ENCODE measurements at regions not wholly inside any gene's neighbourhood (a gene's known extent, or its start where the extent isn't known, plus 50 kb on each side); places are given as distances from the start of the nearest gene placed in this dataset.
A peak's percentile ranks its signal among the peaks of the same experiment; 100 is the strongest.

DNA sequence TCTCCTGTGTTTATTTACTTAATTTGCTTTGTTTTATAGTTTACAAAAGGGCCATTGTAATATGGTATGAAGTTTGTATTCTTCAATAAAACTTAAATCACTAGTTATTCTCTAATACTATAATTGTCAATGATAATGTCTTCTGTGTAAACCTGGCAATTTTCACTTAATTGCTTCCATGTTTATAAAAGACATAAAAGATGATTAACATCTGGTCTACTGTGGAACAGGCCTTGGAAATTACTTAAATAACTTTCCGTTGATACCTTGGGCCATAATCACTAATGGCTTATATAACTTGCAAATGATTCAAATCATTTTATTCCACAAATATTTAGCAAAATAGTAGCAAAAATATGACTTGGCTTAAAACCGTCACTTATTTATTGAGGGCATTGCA lies 743.8 kb downstream of the DSC3 start:
- TF ChIP-seq, protein P1, sequence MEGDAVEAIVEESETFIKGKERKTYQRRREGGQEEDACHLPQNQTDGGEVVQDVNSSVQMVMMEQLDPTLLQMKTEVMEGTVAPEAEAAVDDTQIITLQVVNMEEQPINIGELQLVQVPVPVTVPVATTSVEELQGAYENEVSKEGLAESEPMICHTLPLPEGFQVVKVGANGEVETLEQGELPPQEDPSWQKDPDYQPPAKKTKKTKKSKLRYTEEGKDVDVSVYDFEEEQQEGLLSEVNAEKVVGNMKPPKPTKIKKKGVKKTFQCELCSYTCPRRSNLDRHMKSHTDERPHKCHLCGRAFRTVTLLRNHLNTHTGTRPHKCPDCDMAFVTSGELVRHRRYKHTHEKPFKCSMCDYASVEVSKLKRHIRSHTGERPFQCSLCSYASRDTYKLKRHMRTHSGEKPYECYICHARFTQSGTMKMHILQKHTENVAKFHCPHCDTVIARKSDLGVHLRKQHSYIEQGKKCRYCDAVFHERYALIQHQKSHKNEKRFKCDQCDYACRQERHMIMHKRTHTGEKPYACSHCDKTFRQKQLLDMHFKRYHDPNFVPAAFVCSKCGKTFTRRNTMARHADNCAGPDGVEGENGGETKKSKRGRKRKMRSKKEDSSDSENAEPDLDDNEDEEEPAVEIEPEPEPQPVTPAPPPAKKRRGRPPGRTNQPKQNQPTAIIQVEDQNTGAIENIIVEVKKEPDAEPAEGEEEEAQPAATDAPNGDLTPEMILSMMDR (IDR thresholded peaks at IDR 0.05; ENCODE audit: borderline replicate concordance): no peak
- intact Hi-C loops (cut with micrococcal nuclease): no loop called here

DNA sequence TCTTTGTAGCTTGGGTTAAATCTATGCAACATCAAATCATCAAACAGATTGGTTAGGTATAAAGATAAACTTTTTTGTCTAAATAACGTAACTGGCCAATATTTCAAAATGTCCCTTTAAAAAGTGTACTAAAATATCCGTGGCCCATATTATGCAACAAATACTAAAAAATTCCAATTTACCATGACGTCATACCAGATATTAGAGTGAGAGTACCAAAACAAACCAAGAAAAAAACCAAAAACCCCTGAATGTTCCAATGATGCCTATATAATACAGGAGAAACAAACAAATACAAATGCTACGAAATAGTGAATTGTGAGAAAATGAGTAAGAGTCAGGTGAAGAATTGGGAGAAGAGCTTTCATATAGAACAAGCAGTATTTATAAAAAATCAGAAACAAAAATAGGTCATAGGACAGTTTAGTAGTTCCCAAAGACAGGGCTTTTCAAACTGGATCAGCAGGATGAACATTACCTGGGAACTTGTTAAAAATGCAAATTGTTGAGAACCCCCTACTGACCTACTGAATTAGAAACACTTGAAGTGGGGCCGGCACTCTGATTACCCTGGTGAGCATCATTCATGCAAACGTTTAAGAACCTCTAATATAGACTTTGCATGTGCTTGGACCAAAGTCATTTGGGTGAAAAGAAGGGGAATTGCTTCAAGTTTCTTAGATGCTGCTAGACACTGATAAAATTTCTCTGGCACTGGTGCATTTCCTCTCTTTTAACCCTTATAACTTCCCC lies 753.7 kb downstream of the DSC3 start:
- Histone ChIP-seq H3K36me3 (no peaks in the 10 kb centered on the region), H3K4me1 (no peaks in the 10 kb centered on the region), H3K4me3 (no peak overlapping the region), H3K27ac (replicated peaks) (no peak overlapping the region), H3K9me3 (replicated peaks) (no peaks in the 10 kb centered on the region), H3K27me3 (ENCODE audit: low read depth) (no peaks in the 10 kb centered on the region)
- intact Hi-C loops (cut with micrococcal nuclease): no loop called here
- TF ChIP-seq, protein P1 (IDR thresholded peaks at IDR 0.05; ENCODE audit: borderline replicate concordance): no peak
- DNase-seq: no peak

More for the DNA sequence above, 743.8 kb downstream of the DSC3 start:
- no peaks in the 10 kb centered on the region for H3K4me1 ChIP-seq
- H3K27ac ChIP-seq (replicated peaks): no peak overlapping the region
- no peak overlapping the region for H3K4me3 ChIP-seq
- H3K27me3 ChIP-seq (ENCODE audit: low read depth): no peaks in the 10 kb centered on the region
- no peak for DNase-seq
- peaks cover 5% of the 10 kb centered on the region for H3K9me3 ChIP-seq (replicated peaks)
- H3K36me3 ChIP-seq: no peaks in the 10 kb centered on the region

DNA sequence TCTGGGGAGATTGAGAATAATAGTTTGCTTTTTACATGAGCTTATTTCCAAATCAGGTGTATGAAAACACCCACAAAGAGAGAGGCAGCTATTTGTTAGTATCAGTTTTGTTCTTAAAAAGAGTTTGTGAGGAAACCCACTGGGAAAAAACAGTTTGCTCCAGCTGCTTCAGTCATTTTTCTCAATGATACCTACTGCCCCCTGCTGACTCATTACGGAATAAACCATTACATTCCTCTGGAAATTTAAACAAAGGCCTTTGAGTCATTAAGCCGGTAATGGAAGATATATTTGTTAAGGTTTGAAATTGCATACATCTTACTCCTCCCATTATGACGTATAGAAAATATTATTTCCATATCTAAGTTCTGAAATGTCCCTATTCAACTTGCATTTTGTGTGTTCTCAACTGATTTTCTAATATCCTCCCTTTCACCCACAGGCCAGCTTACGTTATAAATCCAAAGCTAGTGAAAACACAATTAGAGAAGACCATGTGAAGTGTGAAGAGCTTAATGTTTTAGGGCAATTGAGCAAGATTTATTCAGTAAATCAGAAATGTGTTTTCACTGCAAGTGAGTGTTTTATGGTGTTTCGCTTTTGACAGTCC lies 761.6 kb downstream of the DSC3 start:
- no peaks in the 10 kb centered on the region for H3K36me3 ChIP-seq
- H3K9me3 ChIP-seq (replicated peaks): no peaks in the 10 kb centered on the region
- TF ChIP-seq, protein P1 (IDR thresholded peaks at IDR 0.05; ENCODE audit: borderline replicate concordance): peak; percentile 66
- intact Hi-C loops (cut with micrococcal nuclease): no loop called here
- no peak overlapping the region for H3K4me3 ChIP-seq
- H3K27ac ChIP-seq (replicated peaks): no peak overlapping the region
- H3K27me3 ChIP-seq (ENCODE audit: low read depth): no peaks in the 10 kb centered on the region
- DNase-seq: no peak
- H3K4me1 ChIP-seq: no peaks in the 10 kb centered on the region

DNA sequence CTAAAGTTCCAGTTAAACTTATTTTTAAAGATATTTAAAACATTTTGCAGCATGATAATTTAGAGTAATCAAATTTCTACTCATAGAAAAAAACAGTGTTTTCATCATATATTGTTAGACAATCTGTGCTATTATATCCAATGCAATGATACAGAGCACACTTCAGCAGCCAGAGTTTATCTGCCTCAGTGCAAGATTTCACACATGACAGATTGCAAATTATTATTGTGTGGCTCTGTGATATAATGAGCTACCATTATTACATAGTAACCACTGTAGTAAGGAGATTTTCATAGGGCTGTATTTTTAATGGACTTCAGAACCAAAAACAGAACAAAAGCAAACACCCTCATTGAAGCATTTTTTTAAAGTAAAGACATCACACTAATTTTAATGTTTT lies 762.4 kb downstream of the DSC3 start:
- Histone ChIP-seq H3K27ac (replicated peaks) (no peak overlapping the region), H3K4me3 (no peak overlapping the region), H3K9me3 (replicated peaks) (no peaks in the 10 kb centered on the region), H3K36me3 (no peaks in the 10 kb centered on the region), H3K4me1 (no peaks in the 10 kb centered on the region), H3K27me3 (ENCODE audit: low read depth) (no peaks in the 10 kb centered on the region)
- intact Hi-C loops (cut with micrococcal nuclease): no loop called here
- no peak for DNase-seq
- TF ChIP-seq, protein P1 (IDR thresholded peaks at IDR 0.05; ENCODE audit: borderline replicate concordance): no peak

DNA sequence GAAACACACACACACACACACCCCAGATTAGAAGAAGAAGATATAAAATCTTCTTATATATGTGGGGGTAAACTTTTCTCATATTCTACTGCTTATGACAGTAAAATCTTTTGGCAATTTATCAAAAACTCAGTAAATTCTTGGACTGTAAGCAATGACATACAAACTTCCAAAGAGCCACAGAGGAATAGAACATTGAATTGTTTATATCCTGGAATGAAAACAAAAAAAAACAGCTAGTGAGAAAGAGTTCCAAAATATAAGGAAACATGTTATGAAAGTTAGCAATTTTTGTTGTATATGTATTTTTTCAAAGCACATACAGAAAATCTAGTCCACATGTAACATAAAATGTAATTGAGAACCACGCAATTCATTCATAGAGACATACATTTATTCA lies 764.9 kb downstream of the DSC3 start:
- intact Hi-C loops (cut with micrococcal nuclease): no loop called here
- no peaks in the 10 kb centered on the region for H3K9me3 ChIP-seq (replicated peaks)
- TF ChIP-seq, protein P1 (IDR thresholded peaks at IDR 0.05; ENCODE audit: borderline replicate concordance): no peak

More for the DNA sequence above, 764.9 kb downstream of the DSC3 start:
- Histone ChIP-seq H3K36me3 (no peaks in the 10 kb centered on the region), H3K27me3 (ENCODE audit: low read depth) (no peaks in the 10 kb centered on the region), H3K27ac (replicated peaks) (no peak overlapping the region), H3K4me1 (no peaks in the 10 kb centered on the region), H3K4me3 (no peak overlapping the region)
- no peak for DNase-seq
